ENCODE measurements at regions not wholly inside any gene's neighbourhood (a gene's known extent, or its start where the extent isn't known, plus 50 kb on each side); places are given as distances from the start of the nearest gene placed in this dataset.

DNA sequence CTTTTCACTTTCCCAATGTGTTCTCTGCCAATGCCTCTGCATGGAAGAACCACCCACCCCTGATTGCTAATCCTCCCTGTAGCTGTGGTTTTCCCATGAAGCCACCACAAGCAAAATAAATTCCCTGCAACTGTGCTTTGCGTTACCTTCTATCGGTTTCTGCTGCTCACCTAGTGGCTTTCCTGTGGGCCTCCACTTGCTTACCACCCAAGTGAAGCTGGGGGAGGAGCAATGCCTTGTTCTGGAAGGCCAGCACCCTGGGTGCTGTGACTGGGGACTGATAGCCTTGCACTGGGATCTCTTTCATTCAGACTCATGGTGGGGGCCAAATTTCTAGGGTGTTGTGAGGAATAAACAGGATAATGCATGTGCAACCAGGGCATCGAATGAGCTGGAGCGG is 56.3 kb upstream of the GDNF start:
- TF ChIP-seq, protein P1, sequence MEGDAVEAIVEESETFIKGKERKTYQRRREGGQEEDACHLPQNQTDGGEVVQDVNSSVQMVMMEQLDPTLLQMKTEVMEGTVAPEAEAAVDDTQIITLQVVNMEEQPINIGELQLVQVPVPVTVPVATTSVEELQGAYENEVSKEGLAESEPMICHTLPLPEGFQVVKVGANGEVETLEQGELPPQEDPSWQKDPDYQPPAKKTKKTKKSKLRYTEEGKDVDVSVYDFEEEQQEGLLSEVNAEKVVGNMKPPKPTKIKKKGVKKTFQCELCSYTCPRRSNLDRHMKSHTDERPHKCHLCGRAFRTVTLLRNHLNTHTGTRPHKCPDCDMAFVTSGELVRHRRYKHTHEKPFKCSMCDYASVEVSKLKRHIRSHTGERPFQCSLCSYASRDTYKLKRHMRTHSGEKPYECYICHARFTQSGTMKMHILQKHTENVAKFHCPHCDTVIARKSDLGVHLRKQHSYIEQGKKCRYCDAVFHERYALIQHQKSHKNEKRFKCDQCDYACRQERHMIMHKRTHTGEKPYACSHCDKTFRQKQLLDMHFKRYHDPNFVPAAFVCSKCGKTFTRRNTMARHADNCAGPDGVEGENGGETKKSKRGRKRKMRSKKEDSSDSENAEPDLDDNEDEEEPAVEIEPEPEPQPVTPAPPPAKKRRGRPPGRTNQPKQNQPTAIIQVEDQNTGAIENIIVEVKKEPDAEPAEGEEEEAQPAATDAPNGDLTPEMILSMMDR (conservative IDR thresholded peaks at IDR 0.05) = no peak
- TF ChIP-seq EZH2 (IDR thresholded peaks at IDR 0.05; ENCODE audit: low read depth) = no peak

All from PC-9 (cell line).